H9 (cell line): ENCODE measurements at regions not wholly inside any gene's neighbourhood (a gene's known extent, or its start where the extent isn't known, plus 50 kb on each side); places are given as distances from the start of the nearest gene placed in this dataset.

Experiments
- DNase-seq: peaks from one replicate; pipeline ENCODE4 v3.0.0-alpha.2; 2017
- H2AFZ ChIP-seq: one replicate; pipeline ENCODE4 v1.6.1; 2013; ENCODE audit warnings: mild to moderate bottlenecking, low read length, control low read depth, moderate library complexity
- H2AK5ac ChIP-seq: 2 replicates; pipeline ENCODE4 v1.6.1; 2013; ENCODE audit warnings: low read length, control low read depth, mixed read lengths; ENCODE audit not compliant: insufficient read length
- H2BK120ac ChIP-seq: one replicate; pipeline ENCODE4 v1.6.1; 2013; ENCODE audit warnings: low read depth, mild to moderate bottlenecking, low read length, control low read depth, inconsistent platforms; ENCODE audit not compliant: poor library complexity, severe bottlenecking
- H2BK12ac ChIP-seq: 2 replicates; pipeline ENCODE4 v1.6.1; 2013; ENCODE audit warnings: low read length, control low read depth, mixed read lengths, low read depth; ENCODE audit not compliant: insufficient read length
- H2BK15ac ChIP-seq: 2 replicates; pipeline ENCODE4 v1.6.1; 2013; ENCODE audit warnings: low read depth, low read length, control low read depth
- H2BK20ac ChIP-seq: one replicate; pipeline ENCODE4 v1.6.1; 2013; ENCODE audit warnings: low read depth, mild to moderate bottlenecking, low read length, control low read depth, inconsistent platforms; ENCODE audit not compliant: poor library complexity, severe bottlenecking
- H2BK5ac ChIP-seq: 2 replicates; pipeline ENCODE4 v1.6.1; 2013; ENCODE audit warnings: low read length, control low read depth, mixed read lengths; ENCODE audit not compliant: insufficient read length
- H3K14ac ChIP-seq: 2 replicates; pipeline ENCODE4 v1.6.1; 2013; ENCODE audit warnings: low read length, control low read depth; ENCODE audit not compliant: insufficient read depth
- H3K18ac ChIP-seq: 2 replicates; pipeline ENCODE4 v1.6.1; 2013; ENCODE audit warnings: low read depth, mild to moderate bottlenecking, mixed read lengths, low read length, control low read depth; ENCODE audit not compliant: insufficient read length
- H3K23ac ChIP-seq: 2 replicates; pipeline ENCODE4 v1.6.1; 2013; ENCODE audit warnings: low read length, control low read depth, mixed read lengths, low read depth; ENCODE audit not compliant: insufficient read length
- H3K23me2 ChIP-seq: 2 replicates; pipeline ENCODE4 v1.6.1; 2013; ENCODE audit warnings: low read depth, mild to moderate bottlenecking, mixed read lengths, low read length, control low read depth; ENCODE audit not compliant: insufficient read length, poor library complexity, severe bottlenecking
- H3K27ac ChIP-seq: 2 replicates; pipeline ENCODE4 v1.5.1; 2013; ENCODE audit warnings: low read length, control low read depth, mixed read lengths, low read depth; ENCODE audit not compliant: insufficient read length
- H3K27me3 ChIP-seq: 2 replicates; pipeline ENCODE4 v1.6.1; 2013; ENCODE audit warnings: low read length, control low read depth, inconsistent platforms; ENCODE audit not compliant: insufficient read depth
- H3K4ac ChIP-seq: 2 replicates; pipeline ENCODE4 v1.6.1; 2013; ENCODE audit warnings: low read depth, mild to moderate bottlenecking, control low read depth, inconsistent platforms, low read length, moderate library complexity
- H3K4me1 ChIP-seq: 2 replicates; pipeline ENCODE4 v1.6.1; 2013; ENCODE audit warnings: low read length, control low read depth, inconsistent platforms; ENCODE audit not compliant: insufficient read depth
- H3K4me2 ChIP-seq: 2 replicates; pipeline ENCODE4 v1.6.1; 2013; ENCODE audit warnings: low read length, control low read depth, mixed read lengths; ENCODE audit not compliant: insufficient read length, insufficient read depth
- H3K56ac ChIP-seq: 2 replicates; pipeline ENCODE4 v1.6.1; 2013; ENCODE audit warnings: low read depth, mild to moderate bottlenecking, mixed read lengths, low read length, control low read depth; ENCODE audit not compliant: insufficient read length
- H3K79me1 ChIP-seq: 2 replicates; pipeline ENCODE4 v1.6.1; 2013; ENCODE audit warnings: low read depth, mild to moderate bottlenecking, moderate library complexity, low read length, control low read depth, inconsistent platforms; ENCODE audit not compliant: insufficient read depth, poor library complexity, severe bottlenecking
- H3K79me2 ChIP-seq: 2 replicates; pipeline ENCODE4 v1.6.1; 2013; ENCODE audit warnings: low read length, control low read depth, inconsistent platforms; ENCODE audit not compliant: insufficient read depth
- H3K9ac ChIP-seq: 2 replicates; pipeline ENCODE4 v1.6.1; 2013; ENCODE audit warnings: low read length, control low read depth, mixed read lengths; ENCODE audit not compliant: insufficient read length; ENCODE audit errors: extremely low read depth
- H3K9me3 ChIP-seq: one replicate; pipeline ENCODE4 v1.6.1; 2013; ENCODE audit warnings: low read depth, low read length, inconsistent platforms; ENCODE audit not compliant: control insufficient read depth
- H3T11ph ChIP-seq: one replicate; pipeline ENCODE4 v1.6.1; 2013; ENCODE audit warnings: mild to moderate bottlenecking, low read length, control low read depth, inconsistent platforms
- H4K20me1 ChIP-seq: one replicate; pipeline ENCODE4 v1.6.1; 2013; ENCODE audit not compliant: control insufficient read depth, insufficient read length, insufficient read depth
- H4K5ac ChIP-seq: 2 replicates; pipeline ENCODE4 v1.6.1; 2013; ENCODE audit warnings: low read depth, mild to moderate bottlenecking, mixed read lengths, low read length, control low read depth; ENCODE audit not compliant: insufficient read length
- H4K8ac ChIP-seq: replicated peaks from 2 replicates; pipeline ENCODE4 v1.6.1; 2013; ENCODE audit warnings: low read length, control low read depth, mixed read lengths, low read depth; ENCODE audit not compliant: insufficient read length
- H4K91ac ChIP-seq: 2 replicates; pipeline ENCODE4 v1.6.1; 2013; ENCODE audit warnings: low read depth, mild to moderate bottlenecking, moderate library complexity, mixed read lengths, low read length, control low read depth; ENCODE audit not compliant: insufficient read length
- H3K27ac Mint-ChIP-seq, 3 experiments: 2 replicates in 2 of 3; 3 replicates in 1 of 3; pipeline ENCODE4 v1.8.0; 2020 to 2021; ENCODE audit warnings: mixed read lengths in 3 of 3, mild to moderate bottlenecking in 1 of 3, moderate library complexity in 1 of 3
- H3K27me3 Mint-ChIP-seq: 2 replicates; pipeline ENCODE4 v1.8.0; 2021; ENCODE audit warnings: low read depth, mild to moderate bottlenecking, moderate library complexity, mixed read lengths
- H3K36me3 Mint-ChIP-seq, 3 experiments: 2 replicates in 2 of 3; 3 replicates in 1 of 3; pipeline ENCODE4 v1.8.0; 2020 to 2021; ENCODE audit warnings: low read depth in 3 of 3, mixed read lengths in 3 of 3; ENCODE audit not compliant: insufficient read depth in 1 of 3
- H3K4me1 Mint-ChIP-seq, 2 experiments: 2 replicates each; pipeline ENCODE4 v1.8.0; 2020; ENCODE audit warnings: mixed read lengths in 2 of 2
- H3K4me3 Mint-ChIP-seq, 2 experiments: 2 replicates in 1 of 2; 3 replicates in 1 of 2; pipeline ENCODE4 v1.8.0; 2020 to 2021; ENCODE audit warnings: mild to moderate bottlenecking in 2 of 2, mixed read lengths in 2 of 2, moderate library complexity in 1 of 2
- H3K9me3 Mint-ChIP-seq, 2 experiments: 2 replicates in 1 of 2; 3 replicates in 1 of 2; pipeline ENCODE4 v1.8.0; 2020; ENCODE audit warnings: mild to moderate bottlenecking in 2 of 2, mixed read lengths in 2 of 2, moderate library complexity in 1 of 2
- CTCF ChIP-seq: fragments of 200-600 bp; sonication (generic); conservative IDR thresholded peaks from 3 replicates; pipeline ENCODE4 v1.8.0; 2021; ENCODE audit warnings: antibody characterized with exemption, mild to moderate bottlenecking

GRCh38 chr7:112665709-112666108 lies 124.5 kb downstream of the TMEM168 start:
- peaks cover 0 to 2% (median 0%) of the 10 kb centered on the region in 3 experiments; a peak in 3 of 7 replicates for H3K36me3 Mint-ChIP-seq
- H3K79me2 ChIP-seq = no peaks in the 10 kb centered on the region
- no peak overlapping the region for H4K8ac ChIP-seq
- H3K23ac ChIP-seq = no peak overlapping the region
- no peak overlapping the region for H3K9ac ChIP-seq
- H3K9me3 Mint-ChIP-seq = peaks cover 0 to 2% of the 10 kb centered on the region in 2 experiments; a peak in 1 of 5 replicates
- H3K4me3 Mint-ChIP-seq = no peak overlapping the region
- no peak overlapping the region for H4K5ac ChIP-seq
- no peaks in the 10 kb centered on the region for H3K79me1 ChIP-seq
- H3K14ac ChIP-seq = no peak overlapping the region
- no peak overlapping the region for H2BK120ac ChIP-seq
- H2BK5ac ChIP-seq = no peak overlapping the region
- H2BK20ac ChIP-seq = no peak overlapping the region
- no peak overlapping the region for H3K4me2 ChIP-seq
- H2AFZ ChIP-seq = no peak overlapping the region
- H3K27me3 ChIP-seq = no peaks in the 10 kb centered on the region
- no peak overlapping the region for H2BK12ac ChIP-seq
- H3K23me2 ChIP-seq = no peaks in the 10 kb centered on the region
- H3K4me1 Mint-ChIP-seq = peaks cover 12 to 15% of the 10 kb centered on the region in 2 experiments; a peak in 3 of 4 replicates
- no peaks in the 10 kb centered on the region for H3K27me3 Mint-ChIP-seq
- peak; percentile 56 for DNase-seq
- no peak overlapping the region for H3K18ac ChIP-seq
- H2AK5ac ChIP-seq = no peak overlapping the region
- no peak overlapping the region for H3K56ac ChIP-seq
- no peaks in the 10 kb centered on the region for H4K20me1 ChIP-seq
- H3T11ph ChIP-seq = no peak overlapping the region
- H3K4me1 ChIP-seq = no peaks in the 10 kb centered on the region
- no peak overlapping the region for H4K91ac ChIP-seq
- H3K27ac ChIP-seq = no peak overlapping the region
- no peaks in the 10 kb centered on the region for H3K9me3 ChIP-seq
- peak; percentile 44; the same call in 2 of the 3 replicates for TF ChIP-seq CTCF
- H3K4ac ChIP-seq = no peak overlapping the region
- no peak overlapping the region for H2BK15ac ChIP-seq
- H3K27ac Mint-ChIP-seq = no peak overlapping the region
